ENCODE measurements at regions not wholly inside any gene's neighbourhood (a gene's known extent, or its start where the extent isn't known, plus 50 kb on each side); places are given as distances from the start of the nearest gene placed in this dataset.

- no peak overlapping the region for H3K4me3 ChIP-seq (ENCODE audit: low read depth, low read length)
- no peak for TF ChIP-seq CTCF (IDR thresholded peaks at IDR 0.05; ENCODE audit: low read depth, low read length, missing control alignments)
- DNase-seq (ENCODE audit: low read depth), result no peak
Observed at GRCh38 chr17:68657166-68657565, 56.0 kb upstream of the FAM20A start.

GRCh38 chr17:68656666-68657065, 55.5 kb upstream of the FAM20A start:
- H3K4me3 ChIP-seq (ENCODE audit: low read depth, low read length), result no peak overlapping the region
- no peak for TF ChIP-seq CTCF (IDR thresholded peaks at IDR 0.05; ENCODE audit: low read depth, low read length, missing control alignments)
- DNase-seq (ENCODE audit: low read depth), result no peak

All from GM12864 (cell line).